ENCODE measurements at regions not wholly inside any gene's neighbourhood (a gene's known extent, or its start where the extent isn't known, plus 50 kb on each side); places are given as distances from the start of the nearest gene placed in this dataset.

GRCh38 chr6:88539295-88539764 lies 373.2 kb upstream of the CNR1 start:
- Histone ChIP-seq H4K20me1 (ENCODE audit: control insufficient read depth, extremely low read depth, insufficient read depth, low read length) (no peaks in the 10 kb centered on the region), H3K4me3 (ENCODE audit: control insufficient read depth in 2 of 3, extremely low read depth in 1 of 3, insufficient read depth in 2 of 3, low read depth in 1 of 3, low read length in 3 of 3) (no peak overlapping the region), H3K9me1 (ENCODE audit: control insufficient read depth, extremely low read depth, insufficient read depth, low read length) (no peaks in the 10 kb centered on the region), H3K4me1 (ENCODE audit: control insufficient read depth, extremely low read depth, insufficient read depth, low read length) (no peaks in the 10 kb centered on the region), H3K27me3 (ENCODE audit: control insufficient read depth, extremely low read depth, insufficient read depth, low read length) (no peaks in the 10 kb centered on the region), H3K36me3 (ENCODE audit: control insufficient read depth in 2 of 2, extremely low read depth in 1 of 2, insufficient read depth in 2 of 2, low read length in 2 of 2) (no peaks in the 10 kb centered on the region), H3K9ac (ENCODE audit: control insufficient read depth, extremely low read depth, insufficient read depth, low read length) (no peak overlapping the region), H3K4me2 (ENCODE audit: control insufficient read depth, extremely low read depth, insufficient read depth, low read depth, low read length) (no peak overlapping the region), H3K79me2 (ENCODE audit: control insufficient read depth, insufficient read depth, low read length) (no peaks in the 10 kb centered on the region), H3K27ac (ENCODE audit: control insufficient read depth, insufficient read depth, low read length) (no peak overlapping the region), H3K9me3 (ENCODE audit: control insufficient read depth, low read depth, low read length) (no peaks in the 10 kb centered on the region), H2AFZ (ENCODE audit: control insufficient read depth, low read length) (no peak overlapping the region)
- dilution Hi-C loops (cut with MboI; ENCODE audit: extremely low pct_ligation_motif_present, low sequenced_read_pairs): no loop called here
- FAIRE-seq (no peak), DNase-seq (ENCODE audit: low read depth, low spot score) (no peak)
- TF ChIP-seq EZH2 (IDR thresholded peaks at IDR 0.05; ENCODE audit: low read length) (no peak), CTCF (optimal IDR thresholded peaks at IDR 0.05 in 1 of 3, IDR thresholded peaks at IDR 0.05 in 1 of 3, conservative IDR thresholded peaks at IDR 0.05 in 1 of 3; ENCODE audit: extremely low read depth in 1 of 3, insufficient read depth in 2 of 3, low read length in 3 of 3) (no peak)

DNA sequence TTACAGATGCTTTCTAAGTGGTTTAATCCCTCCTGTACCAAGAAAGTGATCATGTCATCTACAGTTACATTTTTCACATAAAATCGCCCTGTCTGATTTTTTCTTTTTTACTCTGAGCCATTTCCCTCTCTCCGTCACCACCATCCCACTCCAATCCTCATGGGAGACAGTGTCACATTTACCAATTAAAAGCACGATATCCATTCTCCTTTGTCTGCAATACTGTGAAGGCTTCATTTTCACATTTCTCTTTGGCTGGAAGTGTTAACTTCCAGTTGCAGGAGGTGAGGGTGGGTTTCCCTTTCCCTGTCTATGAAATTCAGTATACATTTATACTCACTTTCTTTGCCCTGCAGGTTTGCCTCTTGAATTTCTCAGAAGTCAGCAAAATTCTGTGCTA lies 372.7 kb upstream of the CNR1 start:
- Histone ChIP-seq H3K4me1 (ENCODE audit: control insufficient read depth, extremely low read depth, insufficient read depth, low read length) (no peaks in the 10 kb centered on the region), H3K9me1 (ENCODE audit: control insufficient read depth, extremely low read depth, insufficient read depth, low read length) (no peaks in the 10 kb centered on the region)
- no peak for FAIRE-seq

More for the DNA sequence above, 372.7 kb upstream of the CNR1 start:
- no peaks in the 10 kb centered on the region for H3K27me3 ChIP-seq (ENCODE audit: control insufficient read depth, extremely low read depth, insufficient read depth, low read length)
- H3K36me3 ChIP-seq (ENCODE audit: control insufficient read depth in 2 of 2, extremely low read depth in 1 of 2, insufficient read depth in 2 of 2, low read length in 2 of 2): no peaks in the 10 kb centered on the region
- H3K4me3 ChIP-seq (ENCODE audit: control insufficient read depth in 2 of 3, extremely low read depth in 1 of 3, insufficient read depth in 2 of 3, low read depth in 1 of 3, low read length in 3 of 3): no peak overlapping the region
- H3K4me2 ChIP-seq (ENCODE audit: control insufficient read depth, extremely low read depth, insufficient read depth, low read depth, low read length): no peak overlapping the region
- no peak overlapping the region for H2AFZ ChIP-seq (ENCODE audit: control insufficient read depth, low read length)
- no peak overlapping the region for H3K9ac ChIP-seq (ENCODE audit: control insufficient read depth, extremely low read depth, insufficient read depth, low read length)
- H3K9me3 ChIP-seq (ENCODE audit: control insufficient read depth, low read depth, low read length): no peaks in the 10 kb centered on the region
- H3K79me2 ChIP-seq (ENCODE audit: control insufficient read depth, insufficient read depth, low read length): no peaks in the 10 kb centered on the region
- H3K27ac ChIP-seq (ENCODE audit: control insufficient read depth, insufficient read depth, low read length): no peak overlapping the region
- TF ChIP-seq EZH2 (IDR thresholded peaks at IDR 0.05; ENCODE audit: low read length) (no peak), CTCF (optimal IDR thresholded peaks at IDR 0.05 in 1 of 3, IDR thresholded peaks at IDR 0.05 in 1 of 3, conservative IDR thresholded peaks at IDR 0.05 in 1 of 3; ENCODE audit: extremely low read depth in 1 of 3, insufficient read depth in 2 of 3, low read length in 3 of 3) (no peak)
- dilution Hi-C loops (cut with MboI; ENCODE audit: extremely low pct_ligation_motif_present, low sequenced_read_pairs): no loop called here
- H4K20me1 ChIP-seq (ENCODE audit: control insufficient read depth, extremely low read depth, insufficient read depth, low read length): no peaks in the 10 kb centered on the region
- no peak for DNase-seq (ENCODE audit: low read depth, low spot score)
